Left lobe of liver (tissue), 2 donors: ENCODE measurements at regions not wholly inside any gene's neighbourhood (a gene's known extent, or its start where the extent isn't known, plus 50 kb on each side); places are given as distances from the start of the nearest gene placed in this dataset.

Source experiments
- ATAC-seq: fragments of 200-7000 bp; cut with Tn5 transposase; one replicate; pipeline ENCODE4 v1.9.1; 2020; ENCODE audit warnings: mild to moderate bottlenecking, moderate library complexity
- DNase-seq: peaks from one replicate; pipeline ENCODE4 v3.0.0-alpha.2; 2020; ENCODE audit warnings: low spot score
- donor health status: DM: no; HTN: no; CAD: no; lungs with moderate emphysema.
- donor health status: DM: no; HTN: yes; CAD: no.

DNA sequence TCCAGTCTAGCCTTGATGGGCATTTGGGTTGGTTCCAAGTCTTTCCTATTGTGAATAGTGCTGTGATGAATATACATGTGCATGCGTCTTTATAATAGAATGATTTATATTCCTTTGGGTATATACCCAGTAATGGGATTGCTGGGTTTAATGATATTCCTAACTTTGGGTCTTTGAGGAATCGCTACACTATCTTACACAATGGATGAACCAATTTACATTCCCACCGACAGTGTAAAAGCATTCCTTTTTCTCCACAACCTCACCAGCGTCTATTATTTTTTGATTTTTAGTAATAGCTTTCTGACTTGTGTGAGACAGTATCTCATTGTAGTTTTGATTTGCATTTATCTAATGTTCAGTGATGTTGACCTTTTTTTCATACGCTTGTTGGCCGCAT lies 1040.1 kb downstream of the MAT2B start:
- no peak for DNase-seq
- ATAC-seq, result no peak

DNA sequence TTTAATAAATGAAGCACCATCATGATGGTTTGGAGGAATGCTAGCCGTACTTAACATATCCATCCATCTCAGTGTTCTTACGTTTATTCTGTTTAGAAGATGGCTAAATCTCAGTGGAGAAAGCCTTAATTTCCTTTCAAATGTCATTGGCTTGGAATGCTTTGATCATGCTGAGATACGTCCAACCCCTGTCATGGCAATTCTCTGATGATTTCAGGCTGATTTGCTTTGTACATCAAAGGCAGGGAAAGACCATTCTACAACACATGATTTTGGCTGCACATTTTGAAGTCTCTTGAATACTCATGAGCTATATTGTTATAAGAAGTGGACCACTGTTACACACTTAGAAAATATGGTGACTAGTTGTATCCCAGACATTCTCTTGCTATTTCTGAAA lies 1048.4 kb downstream of the MAT2B start:
- DNase-seq (no peak), ATAC-seq (no peak)

DNA sequence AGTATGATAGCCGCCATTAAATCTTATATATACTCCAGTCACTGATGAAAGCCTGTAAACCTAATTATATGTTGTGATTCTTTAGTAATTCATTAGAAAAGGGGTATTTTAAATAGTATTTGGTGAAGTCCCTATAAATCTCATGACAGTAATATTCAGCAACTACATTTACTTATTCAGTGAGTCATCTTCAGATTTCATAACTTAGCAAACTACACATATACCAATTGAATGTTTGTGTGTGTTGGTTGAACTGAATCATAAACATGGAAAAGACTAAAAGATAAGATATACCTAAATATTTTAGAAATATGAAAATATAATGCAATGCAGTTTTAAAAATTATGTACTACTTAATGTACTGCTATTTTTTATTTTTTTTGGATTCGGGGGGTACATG lies 1050.4 kb downstream of the MAT2B start:
- DNase-seq (no peak), ATAC-seq (no peak)

- no peak for DNase-seq
- no peak for ATAC-seq
Observed at GRCh38 chr5:164560216-164560615, 1054.8 kb downstream of the MAT2B start.

DNA sequence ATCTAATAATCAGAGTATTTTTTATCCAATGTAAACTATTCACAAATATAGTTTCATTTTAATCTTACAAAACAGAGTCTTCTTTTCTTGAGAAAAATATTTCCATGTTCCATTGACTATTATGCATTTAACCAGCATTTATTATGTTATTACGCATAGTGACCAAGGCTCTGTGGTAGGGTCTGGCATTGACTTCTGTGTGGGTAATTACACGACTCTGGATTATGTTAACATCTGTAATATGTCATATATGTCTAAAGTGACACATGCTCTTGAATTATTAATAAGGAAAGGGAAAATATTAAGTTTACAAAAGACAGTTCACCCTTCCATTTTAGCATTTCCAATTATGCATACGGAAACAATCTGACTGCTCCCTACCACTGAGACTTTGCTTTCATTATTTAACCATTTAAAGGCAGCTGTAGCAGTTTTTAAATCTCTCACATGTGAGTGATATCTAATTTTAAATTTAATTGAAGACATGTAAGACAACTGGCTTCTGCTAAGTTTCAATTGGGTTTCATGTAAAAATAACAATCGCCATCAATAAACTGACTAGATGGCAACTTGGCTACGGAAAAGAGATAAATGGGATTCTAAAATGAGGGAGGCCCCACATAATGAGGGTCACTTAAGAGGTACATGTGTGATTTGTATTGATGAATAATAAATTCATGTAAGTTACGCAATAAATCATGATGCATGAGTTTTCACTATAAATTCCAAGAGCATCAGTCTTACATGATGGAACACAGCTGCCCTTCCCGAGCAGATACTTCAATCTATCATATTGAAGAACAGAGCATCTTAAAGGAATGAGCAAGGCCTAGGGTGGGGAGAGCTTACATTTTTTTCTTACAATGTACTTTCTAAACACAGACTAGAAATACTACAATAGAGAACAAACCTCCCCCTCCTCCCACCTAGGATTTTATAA lies 1056.8 kb downstream of the MAT2B start:
- no peak for ATAC-seq
- no peak for DNase-seq

GRCh38 chr5:164563370-164563769 lies 1058.0 kb downstream of the MAT2B start:
- DNase-seq (no peak), ATAC-seq (no peak)

GRCh38 chr5:164573397-164573796 lies 1068.0 kb downstream of the MAT2B start:
- no peak for ATAC-seq
- no peak for DNase-seq

DNA sequence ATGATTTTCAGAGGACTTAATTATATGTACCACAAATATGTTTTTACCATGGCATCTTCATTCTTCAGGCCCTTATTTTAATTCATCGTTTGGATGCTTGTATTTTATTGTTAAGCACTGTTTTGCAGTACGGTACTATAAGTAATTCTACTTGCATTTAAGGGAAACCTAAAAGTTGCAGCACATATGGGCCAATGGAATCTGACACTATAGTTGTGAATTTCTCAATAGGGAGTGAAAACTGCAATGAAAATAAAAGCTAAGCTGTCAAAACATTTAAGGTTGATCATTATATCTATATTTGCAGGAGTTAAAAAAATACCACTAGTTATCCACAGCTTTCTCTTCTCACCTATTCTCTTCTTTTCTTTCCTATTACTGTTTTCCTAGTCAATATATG lies 1071.8 kb downstream of the MAT2B start:
- DNase-seq (no peak), ATAC-seq (no peak)

DNA sequence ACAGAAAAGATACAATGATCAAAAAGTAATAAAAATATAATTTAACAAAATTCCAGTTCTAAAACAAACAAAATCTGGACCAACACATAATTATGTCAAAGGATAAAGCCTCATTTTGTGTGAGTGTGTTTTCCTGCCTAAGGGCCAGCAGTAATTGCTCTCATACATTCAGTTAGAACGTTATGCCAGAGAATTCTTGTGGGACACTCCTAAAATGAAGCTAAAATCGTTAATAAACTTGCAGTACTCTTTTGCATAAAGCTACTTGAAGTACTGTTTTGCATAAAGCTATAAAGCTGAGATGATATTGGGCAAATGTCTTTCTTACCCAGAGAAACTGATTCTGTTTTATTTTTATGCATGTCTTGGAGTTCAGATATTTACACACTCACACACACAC lies 1072.3 kb downstream of the MAT2B start:
- DNase-seq (no peak), ATAC-seq (no peak)

- DNase-seq, result no peak
- ATAC-seq, result no peak
Observed at GRCh38 chr5:164578401-164578800, 1073.0 kb downstream of the MAT2B start.

DNA sequence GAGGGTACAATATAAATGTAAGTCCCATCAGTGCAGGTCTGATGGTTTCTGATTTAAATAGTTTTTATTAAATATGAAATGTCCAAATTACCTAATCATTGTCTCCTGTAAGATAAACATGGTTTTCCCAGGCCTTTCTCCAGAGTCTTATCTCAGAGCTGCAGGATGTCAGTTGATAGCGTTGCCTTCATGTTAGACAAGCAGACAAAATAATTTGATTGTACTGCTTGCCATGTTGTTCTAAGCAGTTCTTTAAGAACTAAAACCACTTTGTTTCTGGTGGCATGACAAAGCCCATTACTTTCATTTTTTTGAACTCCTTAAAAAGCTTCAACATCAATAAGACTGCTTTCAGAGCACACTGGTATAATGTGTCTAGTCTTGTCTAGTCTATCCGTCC lies 1073.5 kb downstream of the MAT2B start:
- no peak for DNase-seq
- no peak for ATAC-seq

DNA sequence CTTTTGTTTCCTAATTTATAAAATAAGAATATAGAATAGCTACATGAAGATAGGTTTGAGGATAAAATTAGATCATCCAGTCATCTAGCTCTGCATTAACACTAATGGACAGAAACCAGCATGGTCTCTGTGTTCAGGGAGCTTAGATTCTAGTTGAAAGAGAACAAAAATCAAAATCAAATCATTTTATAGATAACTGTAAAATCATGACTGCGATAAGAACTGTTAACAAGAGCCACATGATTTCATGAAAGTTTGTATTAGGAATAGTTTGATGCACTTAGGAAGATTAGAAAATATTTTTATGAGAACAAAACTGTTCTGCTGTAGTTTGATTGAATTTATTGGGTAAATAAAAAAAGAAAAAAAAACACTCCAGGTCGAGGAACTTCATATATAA lies 1074.7 kb downstream of the MAT2B start:
- ATAC-seq (no peak), DNase-seq (no peak)

GRCh38 chr5:164581889-164582288 lies 1076.5 kb downstream of the MAT2B start:
- ATAC-seq, result no peak
- no peak for DNase-seq

GRCh38 chr5:164593982-164594381 lies 1088.6 kb downstream of the MAT2B start:
- DNase-seq, result no peak
- no peak for ATAC-seq

GRCh38 chr5:164597293-164597900 lies 1092.0 kb downstream of the MAT2B start:
- DNase-seq (no peak), ATAC-seq (no peak)

GRCh38 chr5:164600274-164600673 lies 1094.9 kb downstream of the MAT2B start:
- ATAC-seq, result no peak
- no peak for DNase-seq

DNA sequence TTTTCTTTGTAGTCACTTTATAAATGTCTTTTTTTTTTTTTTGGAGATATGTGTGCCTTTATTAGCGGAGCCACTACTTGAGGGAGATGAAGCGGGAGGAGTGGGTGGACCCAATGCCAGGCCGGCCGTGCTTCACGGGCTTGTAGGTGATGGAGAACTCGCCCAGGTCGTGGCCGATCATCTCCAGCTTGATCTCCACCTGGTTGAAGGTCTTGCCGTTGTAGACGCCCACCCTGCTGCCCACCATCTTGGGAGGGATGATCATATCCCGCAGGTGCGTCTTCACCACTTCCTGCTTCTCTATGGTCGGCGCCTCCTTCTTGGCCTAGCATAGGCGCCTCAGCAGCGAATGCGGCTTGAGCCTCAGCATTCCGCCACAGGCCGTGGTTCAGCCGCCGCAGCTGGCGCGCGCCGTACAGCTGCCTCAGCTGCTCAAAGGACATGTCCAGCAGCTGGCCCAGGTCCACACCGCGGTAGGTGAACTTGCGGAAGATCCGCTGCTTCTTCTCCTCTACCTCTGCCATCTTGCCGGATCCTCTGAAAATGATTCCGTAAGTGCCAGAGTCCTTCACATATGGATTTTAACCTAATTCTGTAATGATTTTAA lies 1095.6 kb downstream of the MAT2B start:
- ATAC-seq, result no peak
- DNase-seq, result no peak

GRCh38 chr5:164608507-164608906 lies 1103.1 kb downstream of the MAT2B start:
- no peak for DNase-seq
- no peak for ATAC-seq

GRCh38 chr5:164610374-164610773 lies 1105.0 kb downstream of the MAT2B start:
- ATAC-seq, result no peak
- DNase-seq, result no peak

- ATAC-seq (no peak), DNase-seq (no peak)
Observed at GRCh38 chr5:164614707-164615106, 1109.3 kb downstream of the MAT2B start.

DNA sequence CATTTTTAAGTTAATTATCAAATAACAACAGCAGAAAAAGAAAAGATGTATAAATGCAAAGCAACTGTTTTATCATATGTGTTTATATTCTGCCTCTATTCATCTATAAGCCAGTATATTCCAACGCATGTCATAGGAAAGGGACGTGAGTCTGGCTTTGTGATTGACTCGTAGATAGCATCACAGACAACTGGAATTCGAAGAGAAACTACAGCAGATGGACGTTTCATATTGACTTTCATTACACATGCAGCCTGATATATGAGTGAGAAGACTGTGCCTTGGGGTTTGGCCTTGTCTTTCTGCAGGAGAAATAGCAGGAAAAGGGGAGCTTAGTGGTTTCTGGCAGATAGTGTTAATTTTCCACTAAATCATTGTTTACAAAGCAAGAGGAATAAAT lies 1111.9 kb downstream of the MAT2B start:
- no peak for DNase-seq
- no peak for ATAC-seq

GRCh38 chr5:164627021-164627420 lies 1121.6 kb downstream of the MAT2B start:
- no peak for ATAC-seq
- no peak for DNase-seq
